ENCODE measurements at regions not wholly inside any gene's neighbourhood (a gene's known extent, or its start where the extent isn't known, plus 50 kb on each side); places are given as distances from the start of the nearest gene placed in this dataset.

- intact Hi-C loops (cut with DNase I), result no loop called here
- no peak for DNase-seq
These were observed 159.2 kb downstream of the SNX18 start for GRCh38 chr5:54676481-54677340.

GRCh38 chr5:54673523-54674225 is 156.1 kb downstream of the SNX18 start:
- intact Hi-C loops (cut with DNase I), result no loop called here
- peak in 29 of 42 donors; percentile 17 to 78 (median 38) for DNase-seq

- intact Hi-C loops (cut with DNase I), result no loop called here
- DNase-seq, result no peak
These were observed 155.3 kb downstream of the SNX18 start for GRCh38 chr5:54672871-54673270.

GRCh38 chr5:54671681-54672080 is 154.1 kb downstream of the SNX18 start:
- intact Hi-C loops (cut with DNase I), result no loop called here
- DNase-seq, result no peak

- intact Hi-C loops (cut with DNase I), result no loop called here
- no peak for DNase-seq
These were observed 153.6 kb downstream of the SNX18 start for GRCh38 chr5:54671111-54671531.

GRCh38 chr5:54670281-54670680 is 152.7 kb downstream of the SNX18 start:
- intact Hi-C loops (cut with DNase I), result no loop called here
- no peak for DNase-seq

- no peak for DNase-seq
- intact Hi-C loops (cut with DNase I), result no loop called here
These were observed 152.3 kb downstream of the SNX18 start for GRCh38 chr5:54669845-54670244.

- intact Hi-C loops (cut with DNase I), result no loop called here
- no peak for DNase-seq
These were observed 151.7 kb downstream of the SNX18 start for GRCh38 chr5:54669285-54669684.

GRCh38 chr5:54668096-54668495 is 150.5 kb downstream of the SNX18 start:
- intact Hi-C loops (cut with DNase I), result no loop called here
- DNase-seq, result no peak

GRCh38 chr5:54667136-54667535 is 149.6 kb downstream of the SNX18 start:
- intact Hi-C loops (cut with DNase I), result no loop called here
- no peak for DNase-seq

GRCh38 chr5:54663866-54664265 is 146.3 kb downstream of the SNX18 start:
- intact Hi-C loops (cut with DNase I), result no loop called here
- DNase-seq, result peak in 36 of 42 donors; percentile 22 to 84 (median 59)

GRCh38 chr5:54661111-54661510 is 143.6 kb downstream of the SNX18 start:
- no peak for DNase-seq
- intact Hi-C loops (cut with DNase I), result no loop called here

- DNase-seq, result no peak
- intact Hi-C loops (cut with DNase I), result no loop called here
These were observed 142.2 kb downstream of the SNX18 start for GRCh38 chr5:54659700-54660131.

GRCh38 chr5:54658010-54658409 is 140.5 kb downstream of the SNX18 start:
- intact Hi-C loops (cut with DNase I), result no loop called here
- DNase-seq, result peak in 4 of 42 donors; percentile 24 to 42 (median 36)

- intact Hi-C loops (cut with DNase I), result no loop called here
- DNase-seq, result no peak
These were observed 138.7 kb downstream of the SNX18 start for GRCh38 chr5:54656261-54656728.

GRCh38 chr5:54655761-54656160 is 138.2 kb downstream of the SNX18 start:
- DNase-seq, result no peak
- intact Hi-C loops (cut with DNase I), result no loop called here

- intact Hi-C loops (cut with DNase I), result no loop called here
- no peak for DNase-seq
These were observed 137.7 kb downstream of the SNX18 start for GRCh38 chr5:54655266-54655665.

GRCh38 chr5:54653956-54654614 is 136.5 kb downstream of the SNX18 start:
- no peak for DNase-seq
- intact Hi-C loops (cut with DNase I), result no loop called here

GRCh38 chr5:54651482-54652076 is 134.0 kb downstream of the SNX18 start:
- intact Hi-C loops (cut with DNase I), result no loop called here
- peak in 36 of 42 donors; percentile 19 to 83 (median 43) for DNase-seq
